Common myeloid progenitor, CD34-positive (primary cell): ENCODE measurements at regions not wholly inside any gene's neighbourhood (a gene's known extent, or its start where the extent isn't known, plus 50 kb on each side); places are given as distances from the start of the nearest gene placed in this dataset.

Source experiments
- CTCF ChIA-PET: fragments of 350-600 bp; sonication (Branson Sonifier 250); formaldehyde crosslinking; loops from one replicate; lab custom pipeline; 2021; ENCODE audit warnings: antibody characterized with exemption; lab: Charles Lee
- POLR2A ChIA-PET: fragments of 350-600 bp; sonication (Branson Sonifier 250); formaldehyde crosslinking; loops from one replicate; lab custom pipeline; 2021; ENCODE audit warnings: antibody characterized with exemption; lab: Charles Lee
- DNase-seq, 3 donors: peaks; one replicate each; pipeline versions ENCODE4 v3.0.0 to v3.0.0-alpha.2; 2013
- H3K27ac ChIP-seq, 2 experiments: 1 replicate in 1 of 2; 2 replicates in 1 of 2; pipeline ENCODE4 v1.7.0; 2013; ENCODE audit warnings: inconsistent platforms in 2 of 2, low read length in 2 of 2, mild to moderate bottlenecking in 2 of 2, low read depth in 1 of 2, moderate library complexity in 1 of 2; ENCODE audit not compliant: severe bottlenecking in 2 of 2, insufficient read depth in 1 of 2, poor library complexity in 1 of 2
- H3K27me3 ChIP-seq, 5 experiments: replicated peaks in 2 of 5; 1 replicate in 3 of 5; 2 replicates in 2 of 5; pipeline versions ENCODE4 v1.6.1 to v1.7.0; 2013; ENCODE audit warnings: low read length in 4 of 5, mild to moderate bottlenecking in 2 of 5, moderate library complexity in 2 of 5, inconsistent platforms in 1 of 5; ENCODE audit not compliant: insufficient read depth in 5 of 5, control insufficient read depth in 4 of 5
- H3K36me3 ChIP-seq, 4 experiments: 1 replicate in 2 of 4; 2 replicates in 2 of 4; pipeline versions ENCODE4 v1.6.1 to v1.7.0; 2013; ENCODE audit warnings: low read length in 3 of 4, control low read depth in 1 of 4, mild to moderate bottlenecking in 1 of 4; ENCODE audit not compliant: control insufficient read depth in 4 of 4, insufficient read depth in 4 of 4
- H3K4me1 ChIP-seq, 4 experiments: 1 replicate in 3 of 4; 2 replicates in 1 of 4; pipeline versions ENCODE4 v1.6.1 to v1.7.1; 2013; ENCODE audit warnings: low read length in 3 of 4, mild to moderate bottlenecking in 3 of 4, control low read depth in 1 of 4, inconsistent platforms in 1 of 4, moderate library complexity in 1 of 4; ENCODE audit not compliant: control insufficient read depth in 4 of 4, insufficient read depth in 4 of 4; ENCODE audit errors: control extremely low read depth in 1 of 4
- H3K4me3 ChIP-seq, 7 experiments: 1 replicate in 4 of 7; 2 replicates in 3 of 7; pipeline versions ENCODE4 v1.5.1 to v1.7.0; 2013; ENCODE audit warnings: mild to moderate bottlenecking in 7 of 7, low read length in 6 of 7, moderate library complexity in 6 of 7, inconsistent platforms in 2 of 7, low read depth in 2 of 7, control low read depth in 1 of 7; ENCODE audit not compliant: insufficient read depth in 4 of 7, control insufficient read depth in 1 of 7; ENCODE audit errors: extremely low read depth in 1 of 7
- H3K9me3 ChIP-seq, 5 experiments: 1 replicate in 4 of 5; 2 replicates in 1 of 5; pipeline versions ENCODE4 v1.6.1 to v1.7.1; 2013; ENCODE audit warnings: low read length in 4 of 5, mild to moderate bottlenecking in 2 of 5, inconsistent platforms in 1 of 5, low read depth in 1 of 5, moderate library complexity in 1 of 5; ENCODE audit not compliant: control insufficient read depth in 4 of 5, insufficient read depth in 2 of 5; ENCODE audit errors: control extremely low read depth in 1 of 5
- WGBS: methylation state at CpG from one replicate; pipeline ENCODE4 v1.1.5; 2013; ENCODE audit not compliant: insufficient coverage; 5-methylcytosine and 5-hydroxymethylcytosine counted together

DNA sequence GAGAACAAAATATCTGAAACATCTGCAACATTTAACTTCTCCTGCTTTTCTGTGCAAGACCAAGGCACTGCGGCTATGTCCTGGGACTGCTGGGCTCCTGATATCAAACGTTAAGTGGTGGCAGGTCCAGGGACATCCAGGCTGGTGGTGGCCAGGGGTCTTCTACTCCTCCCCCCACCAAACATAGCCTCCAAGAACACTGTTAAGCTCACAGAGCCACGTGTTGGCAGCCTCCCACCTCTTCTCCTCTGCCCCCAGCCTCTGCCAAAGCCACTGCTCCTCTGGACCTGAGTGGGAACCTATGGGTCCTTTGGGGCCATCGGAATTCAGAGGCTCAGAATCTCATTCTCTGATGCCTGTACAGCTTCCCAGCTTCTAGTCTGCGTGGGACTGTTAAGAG, 325.7 kb downstream of the ARRDC4 start:
- no peaks in the 10 kb centered on the region for H3K36me3 ChIP-seq
- no peak overlapping the region for H3K4me3 ChIP-seq
- DNase-seq = no peak
- H3K27ac ChIP-seq = no peak overlapping the region
- 76% methylated on average over 4 of the region's 5 CpGs for WGBS
- CTCF ChIA-PET = no interaction called here
- H3K27me3 ChIP-seq = peaks cover 0 to 36% (median 11%) of the 10 kb centered on the region in 5 experiments
- H3K9me3 ChIP-seq = no peaks in the 10 kb centered on the region
- POLR2A ChIA-PET = interaction anchor here (1.1 kb wide), 1 partner anchor 136 kb away, joined by 3 read pairs; no protein-coding TSS in a partner anchor
- peaks cover 0 to 13% (median 0%) of the 10 kb centered on the region in 4 experiments for H3K4me1 ChIP-seq

DNA sequence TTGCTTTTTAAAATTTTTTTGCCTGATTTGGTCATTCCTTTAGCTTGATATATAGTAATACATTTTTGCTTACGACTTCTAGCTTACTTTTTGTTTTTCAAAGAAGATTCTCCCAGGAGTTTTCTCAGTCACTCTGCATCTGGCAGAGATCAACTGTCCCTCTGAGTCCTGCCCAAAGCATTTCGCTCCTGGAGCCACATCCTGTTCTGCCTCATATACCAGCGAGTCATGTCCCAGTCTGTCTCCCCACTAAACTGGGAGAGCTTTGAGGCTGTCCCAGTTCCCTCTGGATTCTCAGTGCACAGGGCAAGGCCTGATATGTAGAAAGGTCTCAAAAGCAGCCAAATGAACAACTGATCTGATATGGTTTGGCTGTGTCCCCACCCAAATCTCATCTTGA, 326.3 kb downstream of the ARRDC4 start:
- Histone ChIP-seq H3K36me3 (no peaks in the 10 kb centered on the region), H3K4me1 (peaks cover 0 to 13% (median 0%) of the 10 kb centered on the region in 4 experiments), H3K27ac (no peak overlapping the region), H3K27me3 (peaks cover 0 to 42% (median 8%) of the 10 kb centered on the region in 5 experiments), H3K4me3 (no peak overlapping the region), H3K9me3 (no peaks in the 10 kb centered on the region)
- ChIA-PET CTCF (no interaction called here), POLR2A (interaction anchor here (1.1 kb wide), 1 partner anchor 137 kb away, joined by 3 read pairs; no protein-coding TSS in a partner anchor)
- 90% methylated on average over 3 of the region's 3 CpGs for WGBS
- no peak for DNase-seq

DNA sequence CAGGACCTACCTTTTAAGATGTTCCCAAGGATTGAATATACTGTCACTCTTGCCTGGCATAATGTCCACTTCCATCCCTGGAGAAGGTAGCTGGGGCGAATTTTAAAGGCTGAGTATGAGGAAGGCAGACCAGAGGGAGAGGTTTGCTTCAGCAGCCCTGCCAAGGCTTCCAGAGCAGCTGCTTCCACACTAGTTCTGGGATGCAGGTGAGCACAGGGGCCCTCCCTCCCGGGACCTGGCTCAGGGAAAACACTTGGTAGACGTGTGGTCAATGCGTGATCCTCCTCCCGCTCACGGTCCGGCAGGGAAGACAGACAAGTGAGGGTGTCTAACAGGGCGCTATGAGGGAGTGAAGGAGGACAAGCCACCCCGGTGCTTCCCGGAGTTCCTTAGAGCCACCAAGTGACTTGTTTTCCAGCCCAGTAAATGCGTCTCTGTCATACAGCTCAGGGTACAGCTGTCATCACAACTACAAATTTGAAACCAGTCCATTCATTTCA, 327.6 kb downstream of the ARRDC4 start:
- H3K36me3 ChIP-seq = no peaks in the 10 kb centered on the region
- H3K27me3 ChIP-seq = peaks cover 0 to 54% (median 12%) of the 10 kb centered on the region in 5 experiments
- DNase-seq = no peak
- H3K4me1 ChIP-seq = peaks cover 0 to 16% (median 5%) of the 10 kb centered on the region in 4 experiments
- no peak overlapping the region for H3K27ac ChIP-seq
- ChIA-PET CTCF (interaction anchor here (1.4 kb wide), 1 partner anchor 11 kb away, joined by 3 read pairs; no protein-coding TSS in a partner anchor), POLR2A (no interaction called here)
- H3K4me3 ChIP-seq = no peak overlapping the region
- 91% methylated on average over 7 of the region's 11 CpGs for whole genome bisulfite sequencing
- H3K9me3 ChIP-seq = no peaks in the 10 kb centered on the region

DNA sequence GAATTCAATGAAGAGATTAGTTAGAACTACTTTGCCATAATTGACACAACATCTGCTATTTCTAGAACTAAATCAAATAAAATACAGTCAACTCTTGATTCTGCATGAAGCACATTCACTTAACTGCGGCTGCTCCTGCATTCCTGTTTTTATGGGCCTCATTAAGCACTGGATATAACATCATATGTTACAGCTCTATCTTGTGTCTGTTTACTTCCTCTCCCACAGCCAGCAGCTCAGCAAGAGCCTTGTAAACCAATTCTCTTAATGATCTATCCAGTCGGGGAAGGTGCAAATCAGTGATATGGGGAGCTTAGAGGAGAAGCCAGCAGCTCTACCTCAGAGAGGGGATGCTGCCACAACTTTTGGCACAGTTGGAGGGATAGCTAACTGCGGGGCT, 329.2 kb downstream of the ARRDC4 start:
- ChIA-PET CTCF (interaction anchor here (0.6 kb wide), 1 partner anchor 953 kb away, joined by 3 read pairs; no protein-coding TSS in a partner anchor), POLR2A (no interaction called here)
- DNase-seq = no peak
- no peaks in the 10 kb centered on the region for H3K9me3 ChIP-seq
- peaks cover 0 to 9% (median 5%) of the 10 kb centered on the region in 4 experiments for H3K4me1 ChIP-seq
- no peak overlapping the region for H3K4me3 ChIP-seq
- H3K36me3 ChIP-seq = no peaks in the 10 kb centered on the region
- no peak overlapping the region for H3K27ac ChIP-seq
- WGBS = 57% methylated on average over 2 of the region's 3 CpGs
- H3K27me3 ChIP-seq = peaks cover 0 to 70% (median 22%) of the 10 kb centered on the region in 5 experiments

DNA sequence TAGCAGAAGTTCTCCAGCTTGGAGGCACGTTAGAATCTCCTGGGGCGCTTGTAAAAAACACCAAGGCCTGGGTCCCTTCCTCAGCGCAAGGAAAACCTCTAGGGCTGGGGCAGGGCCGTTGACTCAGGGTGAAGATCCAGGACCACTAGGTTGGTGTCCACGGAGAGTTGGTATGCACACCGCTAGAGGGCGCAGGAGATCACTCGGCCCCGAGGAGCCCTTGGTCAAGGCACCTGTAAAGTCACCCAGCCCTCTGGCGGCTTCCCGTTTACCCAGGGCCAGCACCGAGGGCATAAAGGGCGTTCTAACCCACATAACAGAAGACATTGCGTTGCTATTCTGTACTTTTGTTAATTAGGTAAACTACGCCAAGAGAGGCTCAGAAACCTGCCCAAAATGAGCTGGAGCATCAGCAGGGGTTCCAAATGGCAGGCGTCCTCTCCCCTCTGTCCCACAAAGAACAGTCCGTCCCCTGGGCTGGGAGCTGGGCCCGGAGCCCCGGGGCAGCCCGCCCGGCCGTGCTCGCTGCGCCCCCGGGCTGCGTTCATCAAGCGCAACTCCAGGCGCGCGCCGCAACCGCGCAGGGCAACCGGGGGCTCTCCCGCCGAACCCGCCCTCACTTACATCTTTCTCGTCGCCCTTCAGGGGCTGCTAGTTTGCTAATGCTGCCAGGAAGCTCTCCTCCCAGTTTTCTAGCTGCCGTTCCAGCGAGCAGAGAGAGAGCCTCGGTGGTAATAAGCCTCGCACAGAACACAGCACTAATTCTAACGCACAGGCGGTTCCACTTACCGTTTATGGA, 332.1 kb downstream of the ARRDC4 start:
- DNase-seq = peak; percentile 34 to 39 (median 37)
- Histone ChIP-seq H3K27me3 (peaks cover 0 to 62% (median 33%) of the 10 kb centered on the region in 5 experiments), H3K9me3 (no peaks in the 10 kb centered on the region), H3K4me1 (peaks cover 0 to 9% (median 5%) of the 10 kb centered on the region in 4 experiments), H3K4me3 (peak overlapping the region in 3 of 7 experiments; percentile 13 to 58 (median 48)), H3K27ac (no peak overlapping the region), H3K36me3 (no peaks in the 10 kb centered on the region)
- 4% methylated on average over 39 of the region's 46 CpGs for WGBS
- CTCF ChIA-PET = interaction anchor here (0.8 to 1.9 kb wide), 5 partner anchors 15 to 387 kb away, joined by 3 to 8 read pairs (median 4); no protein-coding TSS in a partner anchor
- POLR2A ChIA-PET = no interaction called here

DNA sequence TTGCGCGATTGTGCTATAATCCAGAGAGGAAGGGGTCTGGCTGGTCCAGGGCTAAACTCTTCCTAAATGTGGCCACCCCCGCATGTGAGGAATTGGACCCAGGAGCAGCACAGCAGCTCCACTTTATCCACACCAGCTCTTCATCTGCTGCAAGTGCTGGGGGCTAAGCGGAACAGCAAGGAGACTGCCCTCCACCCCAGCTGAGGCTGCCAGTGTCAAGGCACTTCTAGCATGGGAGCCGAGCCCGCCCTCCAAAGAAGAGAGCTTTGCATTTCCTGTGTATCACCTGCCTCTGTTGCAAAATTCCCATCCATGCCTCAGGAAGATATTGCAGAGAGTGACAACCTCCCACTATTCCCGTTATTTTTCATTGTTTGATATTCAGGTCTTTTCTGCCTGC, 333.6 kb downstream of the ARRDC4 start:
- peaks cover 0 to 63% (median 35%) of the 10 kb centered on the region in 5 experiments for H3K27me3 ChIP-seq
- ChIA-PET CTCF (no interaction called here), POLR2A (no interaction called here)
- no peak overlapping the region for H3K27ac ChIP-seq
- H3K9me3 ChIP-seq = no peaks in the 10 kb centered on the region
- WGBS = 77% methylated on average over 6 of the region's 7 CpGs
- peaks cover 0 to 9% (median 5%) of the 10 kb centered on the region in 4 experiments for H3K4me1 ChIP-seq
- no peak overlapping the region for H3K4me3 ChIP-seq
- no peak for DNase-seq
- H3K36me3 ChIP-seq = no peaks in the 10 kb centered on the region
